ENCODE measurements at regions not wholly inside any gene's neighbourhood (a gene's known extent, or its start where the extent isn't known, plus 50 kb on each side); places are given as distances from the start of the nearest gene placed in this dataset.

- no peak overlapping the region for H3K4me3 ChIP-seq (ENCODE audit: low read length)
- POLR2A ChIA-PET, result no interaction called here
- Mint-ChIP-seq H3K27me3 (no peaks in the 10 kb centered on the region), H3K9me3 (peaks cover 2% of the 10 kb centered on the region), H3K4me3 (no peak overlapping the region), H3K36me3 (ENCODE audit: low read depth) (no peaks in the 10 kb centered on the region), H3K4me1 (ENCODE audit: low read depth) (no peaks in the 10 kb centered on the region), H3K27ac (no peak overlapping the region)
- CTCF ChIA-PET, result no interaction called here
- no peaks in the 10 kb centered on the region for H3K36me3 ChIP-seq (ENCODE audit: insufficient read depth, low read length)
- peaks cover 0 to 7% of the 10 kb centered on the region in 2 experiments for H3K9me3 ChIP-seq (ENCODE audit: control insufficient read depth in 1 of 2, insufficient read depth in 1 of 2, low read length in 2 of 2)
- no peak for TF ChIP-seq CTCF (IDR thresholded peaks at IDR 0.05)
- intact Hi-C loops (cut with DNase I, micrococcal nuclease), result no loop called here
- no peak overlapping the region for H3K27ac ChIP-seq (ENCODE audit: low read depth in 1 of 2, low read length in 2 of 2)
- no peak for ATAC-seq (ENCODE audit: poor library complexity)
- H3K27me3 ChIP-seq (ENCODE audit: control insufficient read depth in 1 of 2, insufficient read depth in 2 of 2, low read length in 2 of 2), result no peaks in the 10 kb centered on the region
- no peaks in the 10 kb centered on the region for H3K4me1 ChIP-seq (ENCODE audit: insufficient read depth, low read length)
- no peak for DNase-seq
Measured at GRCh38 chr2:17255071-17255470, 263.2 kb downstream of the RAD51AP2 start.

- intact Hi-C loops (cut with DNase I, micrococcal nuclease), result no loop called here
- H3K9me3 ChIP-seq (ENCODE audit: control insufficient read depth in 1 of 2, insufficient read depth in 1 of 2, low read length in 2 of 2), result peaks cover 0 to 7% of the 10 kb centered on the region in 2 experiments
- no peaks in the 10 kb centered on the region for H3K36me3 Mint-ChIP-seq (ENCODE audit: low read depth)
- H3K27ac Mint-ChIP-seq, result no peak overlapping the region
- no peak overlapping the region for H3K27ac ChIP-seq (ENCODE audit: low read depth in 1 of 2, low read length in 2 of 2)
- no peaks in the 10 kb centered on the region for H3K27me3 Mint-ChIP-seq
- H3K4me3 Mint-ChIP-seq, result no peak overlapping the region
- DNase-seq (no peak), ATAC-seq (ENCODE audit: poor library complexity) (no peak)
- no peaks in the 10 kb centered on the region for H3K4me1 Mint-ChIP-seq (ENCODE audit: low read depth)
- CTCF ChIA-PET, result no interaction called here
- no peaks in the 10 kb centered on the region for H3K36me3 ChIP-seq (ENCODE audit: insufficient read depth, low read length)
- no peaks in the 10 kb centered on the region for H3K27me3 ChIP-seq (ENCODE audit: control insufficient read depth in 1 of 2, insufficient read depth in 2 of 2, low read length in 2 of 2)
- no peak overlapping the region for H3K4me3 ChIP-seq (ENCODE audit: low read length)
- peaks cover 2% of the 10 kb centered on the region for H3K9me3 Mint-ChIP-seq
- H3K4me1 ChIP-seq (ENCODE audit: insufficient read depth, low read length), result no peaks in the 10 kb centered on the region
- POLR2A ChIA-PET, result no interaction called here
- no peak for TF ChIP-seq CTCF (IDR thresholded peaks at IDR 0.05)
Measured at GRCh38 chr2:17254421-17254820, 263.8 kb downstream of the RAD51AP2 start.

GRCh38 chr2:17252258-17252657, 266.0 kb downstream of the RAD51AP2 start:
- Mint-ChIP-seq H3K27ac (no peak overlapping the region), H3K27me3 (no peaks in the 10 kb centered on the region), H3K9me3 (no peaks in the 10 kb centered on the region), H3K36me3 (ENCODE audit: low read depth) (no peaks in the 10 kb centered on the region), H3K4me3 (no peak overlapping the region), H3K4me1 (ENCODE audit: low read depth) (no peaks in the 10 kb centered on the region)
- DNase-seq, result no peak
- Histone ChIP-seq H3K27me3 (ENCODE audit: control insufficient read depth in 1 of 2, insufficient read depth in 2 of 2, low read length in 2 of 2) (no peaks in the 10 kb centered on the region), H3K4me1 (ENCODE audit: insufficient read depth, low read length) (no peaks in the 10 kb centered on the region), H3K36me3 (ENCODE audit: insufficient read depth, low read length) (no peaks in the 10 kb centered on the region), H3K9me3 (ENCODE audit: control insufficient read depth in 1 of 2, insufficient read depth in 1 of 2, low read length in 2 of 2) (peaks cover 0 to 7% of the 10 kb centered on the region in 2 experiments), H3K27ac (ENCODE audit: low read depth in 1 of 2, low read length in 2 of 2) (no peak overlapping the region), H3K4me3 (ENCODE audit: low read length) (no peak overlapping the region)
- intact Hi-C loops (cut with DNase I, micrococcal nuclease), result no loop called here
- CTCF ChIA-PET, result no interaction called here
- POLR2A ChIA-PET, result no interaction called here
- no peak for ATAC-seq (ENCODE audit: poor library complexity)
- no peak for TF ChIP-seq CTCF (IDR thresholded peaks at IDR 0.05)
